ENCODE measurements at regions not wholly inside any gene's neighbourhood (a gene's known extent, or its start where the extent isn't known, plus 50 kb on each side); places are given as distances from the start of the nearest gene placed in this dataset.

GRCh38 chr17:68707031-68707430 lies 105.9 kb upstream of the FAM20A start:
- DNase-seq = no peak
- H3K27ac Mint-ChIP-seq = no peak overlapping the region

GRCh38 chr17:68706356-68706920 lies 105.3 kb upstream of the FAM20A start:
- DNase-seq = no peak
- H3K36me3 Mint-ChIP-seq (ENCODE audit: low read depth) = no peaks in the 10 kb centered on the region
- H3K4me3 Mint-ChIP-seq = no peak overlapping the region

More at GRCh38 chr17:68707031-68707430, 105.9 kb upstream of the FAM20A start:
- no peaks in the 10 kb centered on the region for H3K4me1 Mint-ChIP-seq (ENCODE audit: low read depth)
- H3K4me3 Mint-ChIP-seq = no peak overlapping the region
- no peaks in the 10 kb centered on the region for H3K36me3 Mint-ChIP-seq (ENCODE audit: low read depth)
- H3K9me3 Mint-ChIP-seq = no peaks in the 10 kb centered on the region
- H3K27me3 Mint-ChIP-seq = peaks cover 28% of the 10 kb centered on the region

GRCh38 chr17:68705714-68706076 lies 104.5 kb upstream of the FAM20A start:
- H3K27ac Mint-ChIP-seq = no peak overlapping the region

More at GRCh38 chr17:68706356-68706920, 105.3 kb upstream of the FAM20A start:
- peaks cover 22% of the 10 kb centered on the region for H3K27me3 Mint-ChIP-seq
- no peaks in the 10 kb centered on the region for H3K4me1 Mint-ChIP-seq (ENCODE audit: low read depth)
- H3K9me3 Mint-ChIP-seq = no peaks in the 10 kb centered on the region
- no peak overlapping the region for H3K27ac Mint-ChIP-seq

GRCh38 chr17:68704871-68705713 lies 103.9 kb upstream of the FAM20A start:
- H3K36me3 Mint-ChIP-seq (ENCODE audit: low read depth) = no peaks in the 10 kb centered on the region
- peaks cover 18% of the 10 kb centered on the region for H3K27me3 Mint-ChIP-seq
- no peak overlapping the region for H3K4me3 Mint-ChIP-seq
- H3K9me3 Mint-ChIP-seq = no peaks in the 10 kb centered on the region
- H3K27ac Mint-ChIP-seq = no peak overlapping the region
- H3K4me1 Mint-ChIP-seq (ENCODE audit: low read depth) = no peaks in the 10 kb centered on the region
- no peak for DNase-seq

More at GRCh38 chr17:68705714-68706076, 104.5 kb upstream of the FAM20A start:
- Mint-ChIP-seq H3K27me3 (peaks cover 19% of the 10 kb centered on the region), H3K36me3 (ENCODE audit: low read depth) (no peaks in the 10 kb centered on the region), H3K4me3 (no peak overlapping the region), H3K9me3 (no peaks in the 10 kb centered on the region), H3K4me1 (ENCODE audit: low read depth) (no peaks in the 10 kb centered on the region)
- no peak for DNase-seq

GRCh38 chr17:68701046-68701445 lies 99.9 kb upstream of the FAM20A start:
- H3K27me3 Mint-ChIP-seq = peaks cover 17% of the 10 kb centered on the region
- no peaks in the 10 kb centered on the region for H3K36me3 Mint-ChIP-seq (ENCODE audit: low read depth)
- no peak overlapping the region for H3K27ac Mint-ChIP-seq
- H3K9me3 Mint-ChIP-seq = no peaks in the 10 kb centered on the region
- no peaks in the 10 kb centered on the region for H3K4me1 Mint-ChIP-seq (ENCODE audit: low read depth)
- no peak for DNase-seq
- H3K4me3 Mint-ChIP-seq = no peak overlapping the region

GRCh38 chr17:68700421-68700820 lies 99.3 kb upstream of the FAM20A start:
- Mint-ChIP-seq H3K36me3 (ENCODE audit: low read depth) (no peaks in the 10 kb centered on the region), H3K4me1 (ENCODE audit: low read depth) (no peaks in the 10 kb centered on the region), H3K9me3 (no peaks in the 10 kb centered on the region), H3K4me3 (no peak overlapping the region), H3K27me3 (peaks cover 21% of the 10 kb centered on the region), H3K27ac (no peak overlapping the region)
- DNase-seq = no peak

- Mint-ChIP-seq H3K9me3 (no peaks in the 10 kb centered on the region), H3K4me3 (no peak overlapping the region), H3K27ac (no peak overlapping the region), H3K4me1 (ENCODE audit: low read depth) (no peaks in the 10 kb centered on the region), H3K36me3 (ENCODE audit: low read depth) (no peaks in the 10 kb centered on the region), H3K27me3 (peaks cover 21% of the 10 kb centered on the region)
- no peak for DNase-seq
Observed at GRCh38 chr17:68699936-68700335, 98.8 kb upstream of the FAM20A start.

- Mint-ChIP-seq H3K9me3 (no peaks in the 10 kb centered on the region), H3K4me3 (no peak overlapping the region), H3K36me3 (ENCODE audit: low read depth) (no peaks in the 10 kb centered on the region), H3K27me3 (peaks cover 18% of the 10 kb centered on the region), H3K4me1 (ENCODE audit: low read depth) (no peaks in the 10 kb centered on the region), H3K27ac (no peak overlapping the region)
- no peak for DNase-seq
Observed at GRCh38 chr17:68698746-68699145, 97.6 kb upstream of the FAM20A start.

GRCh38 chr17:68697850-68698361 lies 96.7 kb upstream of the FAM20A start:
- Mint-ChIP-seq H3K4me1 (ENCODE audit: low read depth) (no peaks in the 10 kb centered on the region), H3K27me3 (peaks cover 17% of the 10 kb centered on the region), H3K9me3 (no peaks in the 10 kb centered on the region), H3K4me3 (no peak overlapping the region), H3K36me3 (ENCODE audit: low read depth) (no peaks in the 10 kb centered on the region), H3K27ac (no peak overlapping the region)
- no peak for DNase-seq

GRCh38 chr17:68695659-68696058 lies 94.5 kb upstream of the FAM20A start:
- Mint-ChIP-seq H3K4me1 (ENCODE audit: low read depth) (no peaks in the 10 kb centered on the region), H3K27me3 (peaks cover 16% of the 10 kb centered on the region), H3K9me3 (no peaks in the 10 kb centered on the region), H3K36me3 (ENCODE audit: low read depth) (no peaks in the 10 kb centered on the region), H3K4me3 (no peak overlapping the region), H3K27ac (no peak overlapping the region)
- DNase-seq = no peak

GRCh38 chr17:68694791-68695485 lies 93.8 kb upstream of the FAM20A start:
- Mint-ChIP-seq H3K27me3 (peaks cover 13% of the 10 kb centered on the region), H3K4me1 (ENCODE audit: low read depth) (no peaks in the 10 kb centered on the region), H3K36me3 (ENCODE audit: low read depth) (no peaks in the 10 kb centered on the region), H3K4me3 (no peak overlapping the region), H3K27ac (no peak overlapping the region), H3K9me3 (no peaks in the 10 kb centered on the region)
- no peak for DNase-seq

GRCh38 chr17:68693896-68694295 lies 92.7 kb upstream of the FAM20A start:
- Mint-ChIP-seq H3K4me3 (no peak overlapping the region), H3K27ac (no peak overlapping the region), H3K9me3 (no peaks in the 10 kb centered on the region), H3K36me3 (ENCODE audit: low read depth) (no peaks in the 10 kb centered on the region), H3K4me1 (ENCODE audit: low read depth) (no peaks in the 10 kb centered on the region), H3K27me3 (peaks cover 12% of the 10 kb centered on the region)
- DNase-seq = no peak

- no peak overlapping the region for H3K27ac Mint-ChIP-seq
- no peaks in the 10 kb centered on the region for H3K9me3 Mint-ChIP-seq
- H3K4me1 Mint-ChIP-seq (ENCODE audit: low read depth) = no peaks in the 10 kb centered on the region
- H3K27me3 Mint-ChIP-seq = peaks cover 11% of the 10 kb centered on the region
- no peak for DNase-seq
- H3K4me3 Mint-ChIP-seq = no peak overlapping the region
- no peaks in the 10 kb centered on the region for H3K36me3 Mint-ChIP-seq (ENCODE audit: low read depth)
Observed at GRCh38 chr17:68693466-68693865, 92.3 kb upstream of the FAM20A start.

GRCh38 chr17:68686108-68686988 lies 85.2 kb upstream of the FAM20A start:
- no peaks in the 10 kb centered on the region for H3K36me3 Mint-ChIP-seq (ENCODE audit: low read depth)
- no peaks in the 10 kb centered on the region for H3K9me3 Mint-ChIP-seq
- H3K4me1 Mint-ChIP-seq (ENCODE audit: low read depth) = no peaks in the 10 kb centered on the region
- no peak overlapping the region for H3K4me3 Mint-ChIP-seq
- no peak for DNase-seq
- H3K27me3 Mint-ChIP-seq = peaks cover 3% of the 10 kb centered on the region
- H3K27ac Mint-ChIP-seq = no peak overlapping the region

Measured in activated T-cell treated with anti-CD3 and anti-CD28 coated beads, Interleukin-2, amount 50 U/mL, for 24 hours (primary cell).